Right lobe of liver (tissue), 6 donors: ENCODE measurements at regions not wholly inside any gene's neighbourhood (a gene's known extent, or its start where the extent isn't known, plus 50 kb on each side); places are given as distances from the start of the nearest gene placed in this dataset.

Source experiments
- ATAC-seq, 4 donors: fragments of 200-7000 bp; cut with Tn5 transposase; one replicate each; pipeline ENCODE4 v1.9.1; 2020; ENCODE audit warnings: mild to moderate bottlenecking in 4 of 4, moderate library complexity in 4 of 4
- DNase-seq, 3 donors: peaks; one replicate each; pipeline ENCODE4 v3.0.0-alpha.2; 2020
- H3K27ac ChIP-seq, 3 donors: fragments of 200-600 bp; one replicate each; pipeline ENCODE4 v1.8.0; 2022
- H3K27me3 ChIP-seq, 2 donors: fragments of 200-600 bp; one replicate each; pipeline ENCODE4 v1.8.0; 2022
- H3K36me3 ChIP-seq, 4 donors: fragments of 200-600 bp; sonication (generic) in 1 of 4; one replicate each; pipeline versions ENCODE4 v1.5.1 to v1.8.0; 2017 to 2022; ENCODE audit warnings: control low read depth in 1 of 4
- H3K4me1 ChIP-seq, 4 donors: fragments of 200-600 bp; sonication (generic) in 1 of 4; one replicate each; pipeline versions ENCODE4 v1.5.1 to v1.8.0; 2017 to 2022; ENCODE audit warnings: control low read depth in 1 of 4
- H3K4me3 ChIP-seq, 3 donors: fragments of 200-600 bp; one replicate each; pipeline ENCODE4 v1.8.0; 2022
- H3K9me3 ChIP-seq, 4 donors: fragments of 200-600 bp; sonication (generic) in 1 of 4; one replicate each; pipeline versions ENCODE4 v1.5.1 to v1.8.0; 2017 to 2022; ENCODE audit warnings: control low read depth in 1 of 4
- CTCF ChIP-seq, 4 donors: fragments of 200-600 bp in 3 of 4; fragments of 450-650 bp in 1 of 4; IDR thresholded peaks; one replicate each; pipeline versions ENCODE4 v1.5.1 to v1.8.0; 2016 to 2022; ENCODE audit warnings: antibody characterized with exemption in 4 of 4, mild to moderate bottlenecking in 2 of 4
- POLR2A ChIP-seq: fragments of 450-650 bp; IDR thresholded peaks from one replicate; pipeline ENCODE4 v1.6.1; 2017; ENCODE audit warnings: antibody characterized with exemption, mild to moderate bottlenecking
- WGBS: methylation state at CpG from one replicate; pipeline ENCODE4 v1.1.6; 2018; ENCODE audit warnings: low coverage, low lambda C conversion rate; ENCODE audit not compliant: insufficient coverage; ENCODE audit errors: missing lambda C conversion rate; 5-methylcytosine and 5-hydroxymethylcytosine counted together
- intact Hi-C, 2 donors: fragments of 100-400 bp; cut with DNase I; formaldehyde crosslinking; loops; one replicate each; pipeline versions ENCODE4 v1.11.2 to v1.14.1; 2022
- donor health status: DM: no; HTN: yes; CAD: no.
- donor health status: DM: no; HTN: no; CAD: no.
- donor health status: DM: no; HTN: no; CAD: no.
- donor health status: DM: no; HTN: yes; CAD: no.
- donor health status: DM: no; HTN: yes; CAD: no.

- Histone ChIP-seq H3K27me3 (no peaks in the 10 kb centered on the region), H3K27ac (no peak overlapping the region), H3K4me1 (no peaks in the 10 kb centered on the region), H3K4me3 (no peak overlapping the region), H3K36me3 (no peaks in the 10 kb centered on the region), H3K9me3 (no peaks in the 10 kb centered on the region)
- TF ChIP-seq POLR2A, result no peak
- no peak for TF ChIP-seq CTCF (IDR thresholded peaks at IDR 0.05)
- intact Hi-C loops, result no loop called here
- ATAC-seq (no peak), DNase-seq (no peak)
These were observed 1750.6 kb upstream of the CDH9 start for GRCh38 chr5:28788954-28789353.

DNA sequence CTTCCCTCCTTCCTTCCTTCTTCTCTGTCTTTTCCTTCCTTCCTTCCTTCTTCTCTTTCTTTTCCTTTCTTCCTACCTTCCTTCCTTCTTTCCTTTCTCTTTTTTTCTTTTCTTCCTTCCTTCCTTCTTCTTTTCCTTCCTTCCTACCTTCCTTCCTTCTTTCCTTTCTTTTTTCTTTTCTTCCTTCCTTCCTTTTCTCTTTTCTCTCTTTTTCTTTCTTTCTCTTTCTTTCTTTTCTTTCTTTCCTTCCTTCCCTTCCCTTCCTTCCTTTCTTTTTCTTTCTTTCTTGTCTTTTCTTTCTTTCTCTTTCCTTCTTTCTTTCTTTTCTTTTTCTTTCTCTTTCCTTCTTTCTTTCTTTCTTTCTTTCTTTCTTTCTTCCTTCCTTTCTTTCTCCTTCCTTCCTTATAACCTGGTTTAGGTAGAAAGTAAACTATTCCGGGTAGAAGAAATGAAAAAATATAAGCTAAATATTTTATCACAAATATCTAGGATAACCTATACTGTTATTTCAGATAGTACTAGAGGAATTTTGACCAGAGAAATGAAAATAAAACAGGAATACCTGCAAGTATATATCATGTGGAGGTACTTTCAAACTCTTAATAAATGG is 1741.8 kb upstream of the CDH9 start:
- H3K36me3 ChIP-seq, result no peaks in the 10 kb centered on the region
- no peaks in the 10 kb centered on the region for H3K4me1 ChIP-seq
- no peaks in the 10 kb centered on the region for H3K9me3 ChIP-seq
- H3K27ac ChIP-seq, result no peak overlapping the region
- WGBS, result 46% methylated on average over 1 of the region's 1 CpG
- DNase-seq, result no peak
- no peaks in the 10 kb centered on the region for H3K27me3 ChIP-seq
- H3K4me3 ChIP-seq, result no peak overlapping the region
- no peak for ATAC-seq
- intact Hi-C loops, result no loop called here
- TF ChIP-seq CTCF (IDR thresholded peaks at IDR 0.05), result no peak
- TF ChIP-seq POLR2A, result no peak

DNA sequence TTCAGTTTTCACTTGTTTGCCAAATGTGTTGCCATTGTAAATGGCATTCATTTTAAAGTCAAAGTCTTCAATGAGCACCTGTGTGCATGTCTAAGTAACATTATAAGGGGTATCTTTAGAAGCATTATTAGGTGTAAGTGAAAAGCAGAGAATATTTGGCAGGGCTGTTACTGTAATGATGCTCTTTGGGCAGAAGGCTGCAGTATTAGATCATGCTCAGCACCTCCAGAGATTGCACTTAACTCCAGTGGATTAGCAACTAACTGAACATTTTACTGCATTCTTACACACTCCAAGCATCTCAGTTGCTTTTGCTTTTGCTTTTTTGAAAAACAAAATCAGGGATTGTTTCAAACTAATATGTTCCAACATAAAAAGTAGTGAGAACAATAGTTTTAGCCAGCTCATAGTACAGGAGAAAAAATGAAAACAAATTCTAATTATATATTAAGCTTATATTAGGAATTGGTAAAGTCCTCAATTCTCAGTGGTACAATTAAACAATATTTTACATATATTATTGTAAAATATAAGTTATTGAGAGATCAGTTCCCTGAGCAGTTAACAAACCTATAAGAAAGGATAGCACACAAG is 1740.9 kb upstream of the CDH9 start:
- Histone ChIP-seq H3K9me3 (no peaks in the 10 kb centered on the region), H3K4me1 (no peaks in the 10 kb centered on the region), H3K4me3 (no peak overlapping the region), H3K27ac (no peak overlapping the region), H3K27me3 (no peaks in the 10 kb centered on the region), H3K36me3 (no peaks in the 10 kb centered on the region)
- ATAC-seq (no peak), DNase-seq (no peak)
- TF ChIP-seq CTCF (IDR thresholded peaks at IDR 0.05) (no peak), POLR2A (no peak)
- intact Hi-C loops, result no loop called here

DNA sequence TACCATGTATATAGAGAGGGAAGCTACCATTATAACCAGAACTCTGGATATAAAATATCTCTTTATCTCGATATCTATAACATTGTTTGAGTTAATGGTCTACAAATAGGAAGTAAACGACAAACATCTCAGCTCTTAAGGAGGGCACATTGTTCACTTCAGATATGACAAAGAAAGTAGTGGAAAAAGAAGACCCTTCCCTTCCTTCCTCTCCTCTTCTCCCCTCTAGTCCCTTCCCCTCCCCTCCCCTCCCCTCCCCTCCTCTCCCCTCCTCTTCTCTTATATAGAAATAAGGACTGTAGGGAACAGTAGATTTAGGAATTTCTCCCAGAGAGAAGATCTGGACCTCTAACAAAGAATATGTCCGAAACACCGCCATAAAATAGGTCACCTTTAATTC is 1731.9 kb upstream of the CDH9 start:
- WGBS, result 67% methylated on average over 4 of the region's 4 CpGs
- H3K27ac ChIP-seq, result no peak overlapping the region
- TF ChIP-seq POLR2A (no peak), CTCF (IDR thresholded peaks at IDR 0.05) (no peak)
- ATAC-seq (no peak), DNase-seq (no peak)
- H3K9me3 ChIP-seq, result no peaks in the 10 kb centered on the region
- no peaks in the 10 kb centered on the region for H3K27me3 ChIP-seq
- no peaks in the 10 kb centered on the region for H3K4me1 ChIP-seq
- no peak overlapping the region for H3K4me3 ChIP-seq
- intact Hi-C loops, result no loop called here
- no peaks in the 10 kb centered on the region for H3K36me3 ChIP-seq
